Heart left ventricle (tissue), 13 donors: ENCODE measurements at regions not wholly inside any gene's neighbourhood (a gene's known extent, or its start where the extent isn't known, plus 50 kb on each side); places are given as distances from the start of the nearest gene placed in this dataset.

Source experiments
- POLR2A ChIP-seq, 2 donors: fragments of 450-650 bp; IDR thresholded peaks; one replicate each; pipeline ENCODE4 v1.6.1; 2017; ENCODE audit warnings: antibody characterized with exemption in 2 of 2, mild to moderate bottlenecking in 2 of 2, moderate library complexity in 2 of 2
- TF ChIP-seq, protein P1 (sequence below), 12 donors: fragments of 200-600 bp; sonication (generic) in 4 of 12; IDR thresholded peaks; one replicate each; pipeline versions ENCODE4 v1.5.0 to v1.8.0; 2018 to 2022; ENCODE audit warnings: antibody characterized with exemption in 12 of 12, mild to moderate bottlenecking in 5 of 12
- donor health status: ischemic (EF 13 %, LVEDD 7.1; RV severe dilation, severe dysfunction).
- donor health status: DM: no; HTN: yes; CAD: no.
- donor health status: DM: no; HTN: no; CAD: no.
- donor health status: ischemic (EF 25% LVEDD 6.9; RV normal size, moderate dysfunction).
- donor health status: ischemic (EF 25% LVEDD 5.7; RV mildly dilated, moderate dysfunction).
- donor health status: ischemic (EF 35%, LVEDD 5.7; RV mildly dilated, moderate dysfunction).
- donor health status: nonischemic (EF 11% LVEDD 7.7; RV severe dilation, severe dysfunction).
- donor health status: DM: yes; HTN: yes; CAD: no.
- donor health status: PGD.
- donor health status: ischemic (EF 29% LVEDD 5.4; RV normal size, mild dysfunction).
- donor health status: nonischemic (EF 23%, LVEDD 6.1; RV moderate dilation, normal function).

- TF ChIP-seq, protein P1, sequence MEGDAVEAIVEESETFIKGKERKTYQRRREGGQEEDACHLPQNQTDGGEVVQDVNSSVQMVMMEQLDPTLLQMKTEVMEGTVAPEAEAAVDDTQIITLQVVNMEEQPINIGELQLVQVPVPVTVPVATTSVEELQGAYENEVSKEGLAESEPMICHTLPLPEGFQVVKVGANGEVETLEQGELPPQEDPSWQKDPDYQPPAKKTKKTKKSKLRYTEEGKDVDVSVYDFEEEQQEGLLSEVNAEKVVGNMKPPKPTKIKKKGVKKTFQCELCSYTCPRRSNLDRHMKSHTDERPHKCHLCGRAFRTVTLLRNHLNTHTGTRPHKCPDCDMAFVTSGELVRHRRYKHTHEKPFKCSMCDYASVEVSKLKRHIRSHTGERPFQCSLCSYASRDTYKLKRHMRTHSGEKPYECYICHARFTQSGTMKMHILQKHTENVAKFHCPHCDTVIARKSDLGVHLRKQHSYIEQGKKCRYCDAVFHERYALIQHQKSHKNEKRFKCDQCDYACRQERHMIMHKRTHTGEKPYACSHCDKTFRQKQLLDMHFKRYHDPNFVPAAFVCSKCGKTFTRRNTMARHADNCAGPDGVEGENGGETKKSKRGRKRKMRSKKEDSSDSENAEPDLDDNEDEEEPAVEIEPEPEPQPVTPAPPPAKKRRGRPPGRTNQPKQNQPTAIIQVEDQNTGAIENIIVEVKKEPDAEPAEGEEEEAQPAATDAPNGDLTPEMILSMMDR (IDR thresholded peaks at IDR 0.05): no peak
- no peak for TF ChIP-seq POLR2A (IDR thresholded peaks at IDR 0.05)
Observed at GRCh38 chr6:9083108-9083507, 647.8 kb upstream of the SLC35B3 start.
